Brain microvascular endothelial cell (primary cell): ENCODE measurements at regions not wholly inside any gene's neighbourhood (a gene's known extent, or its start where the extent isn't known, plus 50 kb on each side); places are given as distances from the start of the nearest gene placed in this dataset.
A peak's percentile ranks its signal among the peaks of the same experiment; 100 is the strongest.

ENCODE experiments used
- DNase-seq: peaks from one replicate; pipeline ENCODE4 v3.0.0-alpha.2; 2020
- H3K27ac ChIP-seq: fragments of 250-450 bp; sonication (Bioruptor Pico); 2 replicates; pipeline ENCODE4 v1.5.1; 2020; ENCODE audit warnings: mild to moderate bottlenecking, moderate library complexity
- H3K27me3 ChIP-seq: fragments of 250-450 bp; sonication (Bioruptor Pico); replicated peaks from 2 replicates; pipeline ENCODE4 v1.5.1; 2020; ENCODE audit warnings: mild to moderate bottlenecking
- H3K36me3 ChIP-seq: fragments of 250-450 bp; sonication (Bioruptor Pico); replicated peaks from 2 replicates; pipeline ENCODE4 v1.5.1; 2020; ENCODE audit warnings: mild to moderate bottlenecking
- H3K4me3 ChIP-seq: 2 replicates; pipeline ENCODE4 v1.5.1; 2011; ENCODE audit warnings: low read depth, mild to moderate bottlenecking, control low read depth, low read length, moderate library complexity
- in situ Hi-C: cut with HindIII; loops from 2 replicates; pipeline ENCODE4 v1.10.0; 2017; ENCODE audit warnings: low sequenced_read_pairs, low pct_ligation_motif_present
- TF ChIP-seq, protein P1 (sequence below): IDR thresholded peaks from 2 replicates; pipeline ENCODE4 v1.5.1; 2011; ENCODE audit warnings: low read depth, mild to moderate bottlenecking, moderate library complexity, low read length, control low read depth, inconsistent platforms; ENCODE audit errors: missing control alignments

GRCh38 chr21:38688068-38688467 lies 117.7 kb upstream of the ETS2 start:
- H3K27me3 ChIP-seq: peaks cover 26% of the 10 kb centered on the region
- H3K4me3 ChIP-seq: no peak overlapping the region
- TF ChIP-seq, protein P1, sequence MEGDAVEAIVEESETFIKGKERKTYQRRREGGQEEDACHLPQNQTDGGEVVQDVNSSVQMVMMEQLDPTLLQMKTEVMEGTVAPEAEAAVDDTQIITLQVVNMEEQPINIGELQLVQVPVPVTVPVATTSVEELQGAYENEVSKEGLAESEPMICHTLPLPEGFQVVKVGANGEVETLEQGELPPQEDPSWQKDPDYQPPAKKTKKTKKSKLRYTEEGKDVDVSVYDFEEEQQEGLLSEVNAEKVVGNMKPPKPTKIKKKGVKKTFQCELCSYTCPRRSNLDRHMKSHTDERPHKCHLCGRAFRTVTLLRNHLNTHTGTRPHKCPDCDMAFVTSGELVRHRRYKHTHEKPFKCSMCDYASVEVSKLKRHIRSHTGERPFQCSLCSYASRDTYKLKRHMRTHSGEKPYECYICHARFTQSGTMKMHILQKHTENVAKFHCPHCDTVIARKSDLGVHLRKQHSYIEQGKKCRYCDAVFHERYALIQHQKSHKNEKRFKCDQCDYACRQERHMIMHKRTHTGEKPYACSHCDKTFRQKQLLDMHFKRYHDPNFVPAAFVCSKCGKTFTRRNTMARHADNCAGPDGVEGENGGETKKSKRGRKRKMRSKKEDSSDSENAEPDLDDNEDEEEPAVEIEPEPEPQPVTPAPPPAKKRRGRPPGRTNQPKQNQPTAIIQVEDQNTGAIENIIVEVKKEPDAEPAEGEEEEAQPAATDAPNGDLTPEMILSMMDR: no peak
- no peaks in the 10 kb centered on the region for H3K36me3 ChIP-seq
- DNase-seq: no peak
- in situ Hi-C loops: no loop called here
- H3K27ac ChIP-seq: no peak overlapping the region

GRCh38 chr21:38691631-38692030 lies 114.1 kb upstream of the ETS2 start:
- DNase-seq: no peak
- in situ Hi-C loops: no loop called here
- TF ChIP-seq, protein P1: no peak
- Histone ChIP-seq H3K36me3 (no peaks in the 10 kb centered on the region), H3K27me3 (peaks cover 12% of the 10 kb centered on the region), H3K4me3 (no peak overlapping the region), H3K27ac (no peak overlapping the region)

- no peak overlapping the region for H3K4me3 ChIP-seq
These were observed 109.2 kb upstream of the ETS2 start for GRCh38 chr21:38696579-38696978.

DNA sequence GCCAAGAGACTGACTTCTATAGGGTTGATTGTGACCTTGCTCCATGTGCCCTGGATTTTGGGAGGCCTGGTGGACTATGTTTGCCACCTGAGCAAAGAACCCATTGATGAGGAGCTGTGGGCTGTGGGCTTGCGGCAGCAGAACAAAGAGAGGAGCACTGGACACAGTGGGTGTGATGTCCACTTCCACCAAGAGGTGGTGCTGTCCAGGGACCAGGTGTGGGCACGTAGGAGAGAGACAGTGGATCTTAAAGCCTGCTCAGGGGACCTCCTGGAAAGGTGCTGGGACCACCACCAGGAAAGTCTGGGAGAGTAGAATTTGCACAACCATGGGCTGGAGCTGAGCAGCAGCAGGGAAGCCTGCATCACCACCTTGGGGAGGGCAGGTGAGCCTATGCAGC lies 106.7 kb upstream of the ETS2 start:
- Histone ChIP-seq H3K27ac (no peak overlapping the region), H3K4me3 (no peak overlapping the region), H3K36me3 (no peaks in the 10 kb centered on the region), H3K27me3 (peaks cover 7% of the 10 kb centered on the region)
- TF ChIP-seq, protein P1: peak; percentile 65
- DNase-seq: no peak
- in situ Hi-C loops: no loop called here

More at GRCh38 chr21:38696579-38696978, 109.2 kb upstream of the ETS2 start:
- Histone ChIP-seq H3K27me3 (no peaks in the 10 kb centered on the region), H3K36me3 (no peaks in the 10 kb centered on the region), H3K27ac (no peak overlapping the region)
- DNase-seq: no peak
- in situ Hi-C loops: no loop called here
- TF ChIP-seq, protein P1: peak; percentile 19

DNA sequence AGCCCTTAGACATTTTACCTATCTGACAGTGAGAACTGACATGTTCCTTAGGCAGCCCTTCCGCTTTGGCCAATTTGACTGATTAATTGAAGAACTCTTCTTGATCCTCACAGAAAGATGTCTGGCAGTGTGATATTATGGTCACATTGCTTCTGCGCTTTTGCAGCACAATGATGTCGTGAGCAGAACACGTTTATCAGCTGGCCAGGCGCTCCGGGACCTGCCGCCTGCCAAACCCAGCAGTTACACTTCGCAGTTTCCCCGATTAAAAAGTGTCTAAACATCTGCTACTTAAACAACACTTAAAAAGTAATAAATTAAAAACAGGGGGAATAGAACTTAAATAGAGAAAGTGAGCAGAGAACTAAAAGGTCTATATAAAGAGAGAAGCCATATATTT lies 103.5 kb upstream of the ETS2 start:
- no peaks in the 10 kb centered on the region for H3K36me3 ChIP-seq
- no peak overlapping the region for H3K4me3 ChIP-seq
- no peak overlapping the region for H3K27ac ChIP-seq
- no peak for DNase-seq
- TF ChIP-seq, protein P1: no peak
- H3K27me3 ChIP-seq: peaks cover 7% of the 10 kb centered on the region
- in situ Hi-C loops: no loop called here

DNA sequence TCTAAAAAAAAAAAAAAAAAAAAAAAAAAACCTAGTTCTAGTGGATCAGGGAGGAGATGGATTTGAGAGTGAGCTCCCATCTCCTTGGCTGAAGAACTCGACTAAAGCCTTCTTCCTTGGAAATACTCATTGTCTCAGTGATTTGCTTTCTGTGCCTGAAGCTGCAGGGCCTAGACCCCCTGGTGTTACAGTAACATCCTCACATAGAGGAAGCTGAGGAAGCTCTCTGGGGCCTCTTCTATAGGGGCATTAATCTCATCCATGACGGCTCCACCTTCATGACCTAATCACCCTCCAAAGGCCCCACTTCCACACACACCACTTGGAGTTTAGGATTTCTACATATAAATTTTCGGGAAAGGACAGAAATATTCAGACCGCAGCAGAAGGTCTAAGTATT lies 95.9 kb upstream of the ETS2 start:
- H3K27ac ChIP-seq: no peak overlapping the region
- H3K36me3 ChIP-seq: no peaks in the 10 kb centered on the region
- TF ChIP-seq, protein P1: no peak
- no peak overlapping the region for H3K4me3 ChIP-seq
- DNase-seq: no peak
- H3K27me3 ChIP-seq: no peaks in the 10 kb centered on the region
- in situ Hi-C loops: no loop called here
